GM18511 (cell line): ENCODE measurements at regions not wholly inside any gene's neighbourhood (a gene's known extent, or its start where the extent isn't known, plus 50 kb on each side); places are given as distances from the start of the nearest gene placed in this dataset.

Source experiments
- ATAC-seq: cut with Tn5 transposase; IDR thresholded peaks from one replicate; pipeline ENCODE4 v1.9.1; 2021; ENCODE audit warnings: mild to moderate bottlenecking, moderate library complexity; ENCODE audit not compliant: unreplicated experiment

GRCh38 chr7:85612514-85612913 is 425.7 kb upstream of the SEMA3D start:
- ATAC-seq: no peak

DNA sequence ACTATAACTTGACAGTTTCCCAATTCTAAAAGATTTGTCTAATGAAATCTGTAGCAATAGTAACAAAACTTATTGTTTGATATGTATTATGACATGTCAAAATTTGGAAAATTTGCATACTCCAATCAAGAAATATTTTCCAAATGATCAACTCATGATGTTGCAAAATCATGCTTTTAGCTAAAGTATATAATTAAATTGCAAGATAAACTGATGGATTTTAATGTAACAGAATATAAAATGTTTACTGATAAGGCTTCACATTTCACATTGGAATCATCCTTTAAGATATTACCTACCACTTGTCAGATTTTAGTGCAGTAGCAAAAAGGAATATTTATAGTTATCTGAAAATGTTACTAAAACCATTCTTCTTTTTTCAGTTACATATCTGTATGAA is 421.9 kb upstream of the SEMA3D start:
- ATAC-seq: no peak

DNA sequence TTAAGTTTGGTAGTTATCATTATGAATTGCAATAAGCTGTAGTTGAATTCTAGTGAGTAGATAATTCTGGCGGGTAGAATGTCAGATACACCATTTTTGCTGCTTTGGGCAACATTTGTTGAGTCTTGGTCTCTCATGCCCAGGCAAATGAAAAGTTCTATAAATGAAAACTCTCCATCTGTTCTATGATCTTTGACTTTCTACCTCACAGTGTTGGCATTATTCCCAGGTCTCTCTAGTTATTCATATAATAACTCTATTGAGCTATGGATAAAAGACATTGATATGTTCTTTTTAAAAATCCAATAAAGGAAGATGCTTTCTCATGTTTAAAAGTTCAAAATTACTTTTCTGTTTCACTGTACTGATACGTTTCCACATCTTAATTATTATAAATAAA is 415.3 kb upstream of the SEMA3D start:
- ATAC-seq: no peak

DNA sequence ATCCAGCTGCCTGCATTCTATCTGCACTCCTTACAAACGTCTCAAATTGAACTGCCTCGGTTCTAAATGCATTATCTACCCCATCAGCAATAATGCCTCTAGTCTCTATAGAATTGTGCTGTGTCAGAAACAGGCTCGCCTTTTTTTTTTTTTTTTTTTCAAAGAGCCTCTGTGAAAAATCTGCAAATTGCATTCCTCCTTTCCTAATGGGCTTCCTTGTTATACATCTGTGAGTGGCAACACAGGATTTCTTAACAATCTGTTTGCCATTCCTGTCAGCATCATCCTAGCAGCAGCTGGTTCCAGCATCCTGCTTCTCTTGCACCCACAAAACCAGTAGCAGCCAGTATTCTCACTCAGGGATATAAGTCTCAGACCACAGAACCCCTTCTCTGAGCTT is 413.5 kb upstream of the SEMA3D start:
- ATAC-seq: no peak

DNA sequence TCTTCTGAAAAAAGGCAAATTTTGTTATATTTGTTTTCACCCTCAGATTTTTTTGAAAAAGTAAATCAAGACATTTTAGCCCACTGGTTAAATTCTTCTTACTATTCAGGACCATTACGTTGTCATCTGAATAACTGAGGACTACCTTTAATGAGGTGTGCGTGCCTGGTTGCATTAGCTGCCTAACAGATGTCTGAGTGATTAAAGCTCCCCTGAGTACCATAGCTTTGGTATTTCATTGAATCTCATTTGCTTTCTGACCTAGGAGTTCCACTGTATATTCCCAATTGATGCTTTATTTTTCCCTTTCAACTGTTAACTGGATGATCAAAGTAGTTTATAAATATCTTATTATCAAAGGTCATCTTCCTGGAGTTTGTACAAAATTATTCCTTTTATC is 410.0 kb upstream of the SEMA3D start:
- no peak for ATAC-seq

- no peak for ATAC-seq
These were observed 408.9 kb upstream of the SEMA3D start for GRCh38 chr7:85595750-85596178.

DNA sequence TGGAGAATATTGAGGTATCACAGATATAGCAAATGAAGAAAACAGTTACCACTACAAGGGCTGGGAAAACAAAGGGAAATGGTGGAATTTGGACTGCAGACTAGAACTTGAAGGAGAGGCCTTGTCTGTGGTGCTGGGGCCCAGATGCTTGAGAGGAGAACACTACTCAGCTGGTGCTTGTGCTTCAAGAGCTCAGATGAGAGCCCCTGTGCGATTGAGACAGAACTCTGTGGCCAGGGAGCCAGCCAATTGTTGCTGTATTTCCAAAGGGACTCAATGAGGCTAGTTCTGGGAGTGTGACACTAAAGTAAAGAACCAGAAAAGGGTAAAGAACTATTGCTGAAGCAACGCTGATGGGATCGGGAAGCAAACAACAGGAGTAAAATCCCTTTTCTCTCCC is 406.5 kb upstream of the SEMA3D start:
- ATAC-seq: no peak

DNA sequence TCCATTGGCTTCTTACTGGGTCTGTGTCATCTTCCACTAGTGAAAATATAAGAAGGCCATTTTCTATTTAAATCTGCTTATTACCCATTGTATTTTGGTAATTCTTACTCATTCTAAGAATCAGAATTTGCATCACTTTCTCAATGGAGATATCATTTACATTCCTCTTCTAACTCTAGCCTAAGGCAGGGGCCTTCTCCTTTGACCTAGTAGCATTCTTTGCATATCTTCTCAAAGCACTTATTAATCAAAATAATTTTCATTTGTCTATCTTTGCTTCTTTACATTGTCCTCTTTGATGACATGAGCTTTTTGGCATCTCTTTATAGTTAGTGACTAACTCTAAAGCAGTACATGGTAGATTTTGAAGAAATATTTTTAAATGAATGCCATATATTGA is 400.9 kb upstream of the SEMA3D start:
- no peak for ATAC-seq

GRCh38 chr7:85586091-85586490 is 399.2 kb upstream of the SEMA3D start:
- ATAC-seq: no peak

DNA sequence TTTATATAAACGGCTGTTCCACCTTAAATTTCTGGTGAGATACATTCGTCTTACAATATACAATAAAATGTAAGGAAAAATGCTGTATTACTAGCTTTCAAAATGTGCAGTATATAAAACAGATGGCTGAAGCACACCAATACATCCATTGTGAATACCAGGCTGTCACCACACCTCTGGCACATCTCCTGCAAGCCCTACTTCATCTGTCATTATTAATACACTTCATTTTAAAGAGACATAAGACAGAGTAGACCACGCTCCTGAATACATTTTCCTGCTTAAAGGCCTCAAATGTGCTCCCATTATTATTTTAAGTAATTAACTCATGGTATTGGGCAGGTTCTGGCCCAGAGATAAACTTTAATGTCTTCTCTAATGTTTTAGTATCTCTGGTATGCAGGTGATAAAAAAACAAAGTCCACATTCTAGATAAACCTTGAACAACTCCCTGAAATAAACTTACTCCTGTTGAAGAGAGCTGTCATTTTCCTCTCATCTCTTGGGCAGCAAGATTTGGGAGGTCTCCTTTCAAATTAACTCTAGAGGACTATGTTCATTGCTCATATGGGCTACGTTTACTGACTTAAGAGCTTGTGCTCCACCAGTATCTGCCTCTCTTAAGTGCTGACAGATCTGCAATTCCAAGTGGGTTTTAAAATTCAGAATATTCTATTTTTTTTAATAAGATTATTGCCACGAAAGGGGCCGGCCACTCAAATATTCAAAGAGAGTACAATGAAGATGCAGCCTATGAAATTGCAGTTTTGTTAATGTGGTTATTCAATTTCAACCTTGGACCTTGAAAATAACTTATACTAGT is 396.5 kb upstream of the SEMA3D start:
- no peak for ATAC-seq

DNA sequence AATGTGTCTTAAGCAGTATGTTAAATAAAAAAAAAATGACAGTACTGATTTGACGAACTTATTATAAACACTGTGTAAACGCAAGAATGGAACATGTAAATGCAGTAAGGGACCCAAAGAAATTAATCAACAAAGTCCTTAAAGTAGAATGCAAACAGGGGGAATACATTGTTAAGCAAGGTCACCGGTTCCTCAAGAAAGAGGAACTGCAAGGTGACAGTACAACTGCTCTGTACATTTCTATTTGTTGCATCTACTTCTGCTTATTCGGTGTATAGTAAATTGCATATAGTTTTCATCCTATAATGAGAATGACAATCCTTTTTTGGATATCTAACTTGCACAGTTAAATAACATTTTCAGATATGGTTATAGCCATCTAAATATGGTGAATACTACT is 387.0 kb upstream of the SEMA3D start:
- no peak for ATAC-seq

DNA sequence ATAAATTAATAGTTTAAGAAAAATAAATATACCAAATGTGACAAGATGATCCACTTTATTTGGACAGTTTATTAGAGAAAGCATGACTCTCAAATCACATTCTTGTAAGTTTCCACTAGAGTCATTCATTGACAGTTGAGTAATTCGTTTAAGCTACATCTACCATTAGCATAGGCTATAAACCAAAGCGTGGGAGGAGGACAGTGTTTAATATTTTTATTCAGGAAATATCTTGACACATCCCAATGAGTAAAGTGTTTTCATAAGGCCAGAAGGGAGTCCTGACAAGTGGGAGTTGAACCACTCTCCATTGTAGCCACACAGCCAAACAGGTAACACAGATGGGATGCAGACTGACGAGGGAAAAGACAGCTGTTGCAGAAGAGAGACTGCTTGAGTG is 386.5 kb upstream of the SEMA3D start:
- no peak for ATAC-seq

GRCh38 chr7:85570898-85571297 is 384.0 kb upstream of the SEMA3D start:
- no peak for ATAC-seq

DNA sequence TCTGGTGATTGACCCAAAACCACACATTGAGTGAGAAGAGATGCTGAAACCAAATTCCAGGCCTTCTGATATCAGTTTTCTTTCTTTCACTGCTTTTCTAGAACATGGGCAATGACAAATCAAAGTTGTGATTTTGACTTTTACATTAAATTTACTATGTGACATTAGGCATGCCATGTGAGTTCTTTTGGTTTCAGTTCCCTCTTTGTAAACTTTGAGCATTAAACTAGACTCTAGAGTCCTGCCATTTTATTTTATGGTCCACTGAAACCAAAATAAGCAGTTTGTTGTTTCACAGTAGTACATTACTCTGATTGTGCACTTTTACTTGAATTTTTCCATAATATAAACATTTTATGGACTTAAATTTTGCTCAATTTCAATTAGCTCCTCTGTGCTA is 381.1 kb upstream of the SEMA3D start:
- peak; percentile 79 for ATAC-seq

DNA sequence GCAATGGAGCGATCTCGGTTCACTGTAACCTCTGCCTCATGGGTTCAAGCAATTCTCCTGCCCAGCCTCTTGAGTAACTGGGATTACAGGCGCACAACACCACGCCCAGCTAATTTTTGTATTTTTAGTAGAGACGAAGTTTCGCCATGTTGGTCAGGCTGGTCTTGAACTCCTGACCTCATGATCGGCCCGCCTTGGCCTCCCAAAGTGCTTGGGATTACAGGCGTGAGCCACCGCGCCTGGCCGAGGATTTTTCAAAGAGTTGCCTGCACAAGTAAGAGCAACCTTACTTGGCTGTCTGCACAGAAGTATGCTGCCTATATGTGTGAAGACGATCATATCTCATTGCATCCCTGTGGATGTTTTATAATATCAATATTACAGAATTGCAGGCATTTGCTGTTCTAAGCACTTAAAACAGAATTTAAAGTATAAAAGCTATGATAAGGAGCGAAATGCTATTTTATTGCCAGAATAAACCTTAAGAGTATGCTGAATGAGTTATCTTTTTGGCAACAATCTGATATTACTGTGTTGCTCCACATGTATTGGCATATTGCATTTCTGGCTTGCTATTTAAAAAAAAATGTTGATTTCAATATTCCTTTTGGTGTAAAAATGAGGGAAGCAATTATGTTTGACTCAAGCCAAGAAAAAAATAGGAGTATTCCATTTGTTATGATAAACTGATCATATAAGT is 379.4 kb upstream of the SEMA3D start:
- ATAC-seq: no peak

DNA sequence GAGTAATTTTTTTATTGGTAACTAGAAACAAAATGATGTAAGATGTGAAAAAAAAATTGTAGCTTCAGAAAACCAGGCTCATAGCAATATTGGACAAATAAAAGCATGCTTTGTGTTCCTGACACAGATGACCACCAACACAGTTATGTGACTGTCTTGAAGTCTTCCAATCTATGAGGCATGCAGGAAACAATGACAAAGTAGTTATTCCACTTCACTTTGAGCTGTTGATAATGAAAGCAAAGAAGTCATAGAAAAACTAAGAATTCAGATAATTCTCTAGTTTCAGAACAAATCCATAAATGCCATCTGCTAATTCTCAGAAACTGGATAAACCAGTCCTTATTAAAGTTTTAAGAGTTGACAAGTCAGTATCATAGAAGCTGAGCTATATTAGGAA is 378.4 kb upstream of the SEMA3D start:
- ATAC-seq: no peak

- ATAC-seq: no peak
These were observed 378.0 kb upstream of the SEMA3D start for GRCh38 chr7:85564861-85565260.

DNA sequence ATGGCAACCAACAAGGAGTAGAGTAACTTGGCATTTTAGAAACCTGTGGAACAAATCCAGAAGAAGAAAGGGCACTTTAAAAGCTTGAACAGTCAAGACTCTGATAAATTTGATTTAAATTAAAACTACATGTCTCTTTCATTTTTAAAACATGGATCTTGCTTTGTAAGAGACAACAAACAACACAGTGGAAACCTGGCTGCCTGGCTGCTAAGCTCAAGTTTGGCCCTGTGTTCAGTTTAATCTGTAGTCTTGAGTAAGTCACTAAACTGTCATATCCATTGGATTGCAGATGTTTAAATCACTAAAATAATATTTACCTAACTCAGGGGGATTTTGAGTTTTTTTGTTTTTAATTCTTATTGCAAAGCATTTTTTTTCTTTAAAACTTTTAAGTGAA is 374.9 kb upstream of the SEMA3D start:
- ATAC-seq: no peak

- peak; percentile 82 for ATAC-seq
These were observed 367.7 kb upstream of the SEMA3D start for GRCh38 chr7:85554236-85555178.

DNA sequence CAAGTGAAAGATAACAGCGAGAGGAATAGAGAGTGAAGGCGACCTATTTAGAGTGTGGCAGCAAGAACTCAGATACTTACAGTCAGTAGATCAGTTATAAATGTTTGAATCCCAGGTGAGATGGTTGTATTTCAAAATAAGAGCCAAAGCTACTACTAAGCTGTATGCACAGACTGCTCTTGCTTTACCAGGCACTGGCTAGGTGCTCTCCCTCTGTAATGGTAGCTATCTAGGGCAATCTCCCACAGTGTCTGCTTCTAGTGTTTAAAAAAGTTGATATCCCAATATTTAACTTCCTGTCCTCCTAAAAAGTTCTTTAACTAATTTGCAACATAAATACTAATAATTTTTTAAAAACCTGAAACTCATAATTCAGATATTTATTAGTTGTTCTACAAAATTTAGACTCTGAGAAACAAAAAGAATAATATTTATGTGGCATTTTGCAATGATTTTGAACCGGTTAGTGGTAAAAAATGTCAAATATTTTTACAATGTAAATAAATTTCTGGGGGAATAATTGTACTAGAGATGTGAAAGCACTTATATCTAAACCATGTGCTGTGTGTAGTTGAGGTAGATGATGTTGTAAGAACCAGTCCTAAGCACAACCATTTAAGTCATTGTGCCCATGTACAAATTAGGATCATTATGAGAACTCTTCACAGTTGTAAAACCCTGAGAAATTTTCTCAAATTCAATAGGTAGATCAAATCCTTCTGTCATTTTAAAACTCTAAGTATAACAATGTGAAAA is 349.3 kb upstream of the SEMA3D start:
- ATAC-seq: no peak

GRCh38 chr7:85529831-85530230 is 343.0 kb upstream of the SEMA3D start:
- ATAC-seq: no peak
